ENCODE measurements at regions not wholly inside any gene's neighbourhood (a gene's known extent, or its start where the extent isn't known, plus 50 kb on each side); places are given as distances from the start of the nearest gene placed in this dataset.
"Not testable (repeated sequence)": the region's sequence is repeated elsewhere in the genome, so short reads cannot be mapped to it uniquely, and the experiment has no call there.

- Histone ChIP-seq H3K27me3 (ENCODE audit: control insufficient read depth, insufficient read depth, low read length) (no peaks in the 10 kb centered on the region), H3K4me3 (ENCODE audit: low read length) (no peak overlapping the region), H3K4me1 (ENCODE audit: control insufficient read depth, insufficient read depth, low read length) (no peaks in the 10 kb centered on the region), H3K36me3 (ENCODE audit: control insufficient read depth, insufficient read depth, low read length) (no peaks in the 10 kb centered on the region), H3K27ac (ENCODE audit: low read depth, low read length) (no peak overlapping the region), H3K9ac (ENCODE audit: low read length) (no peak overlapping the region)
Observed at GRCh38 chr16:10232757-10233156, 50.5 kb upstream of the GRIN2A start.

GRCh38 chr16:10239640-10240039 is 57.4 kb upstream of the GRIN2A start:
- Histone ChIP-seq H3K9ac (ENCODE audit: low read length) (no peak overlapping the region), H3K4me1 (ENCODE audit: control insufficient read depth, insufficient read depth, low read length) (no peaks in the 10 kb centered on the region), H3K27ac (ENCODE audit: low read depth, low read length) (no peak overlapping the region), H3K27me3 (ENCODE audit: control insufficient read depth, insufficient read depth, low read length) (no peaks in the 10 kb centered on the region), H3K36me3 (ENCODE audit: control insufficient read depth, insufficient read depth, low read length) (no peaks in the 10 kb centered on the region), H3K4me3 (ENCODE audit: low read length) (no peak overlapping the region)

GRCh38 chr16:10240854-10241613 is 58.8 kb upstream of the GRIN2A start:
- Histone ChIP-seq H3K27me3 (ENCODE audit: control insufficient read depth, insufficient read depth, low read length) (no peaks in the 10 kb centered on the region), H3K4me1 (ENCODE audit: control insufficient read depth, insufficient read depth, low read length) (no peaks in the 10 kb centered on the region), H3K27ac (ENCODE audit: low read depth, low read length) (no peak overlapping the region), H3K9ac (ENCODE audit: low read length) (no peak overlapping the region), H3K4me3 (ENCODE audit: low read length) (no peak overlapping the region), H3K36me3 (ENCODE audit: control insufficient read depth, insufficient read depth, low read length) (no peaks in the 10 kb centered on the region)

GRCh38 chr16:10242097-10242496 is 59.9 kb upstream of the GRIN2A start:
- Histone ChIP-seq H3K4me3 (ENCODE audit: low read length) (no peak overlapping the region), H3K27ac (ENCODE audit: low read depth, low read length) (no peak overlapping the region), H3K36me3 (ENCODE audit: control insufficient read depth, insufficient read depth, low read length) (no peaks in the 10 kb centered on the region), H3K27me3 (ENCODE audit: control insufficient read depth, insufficient read depth, low read length) (no peaks in the 10 kb centered on the region), H3K9ac (ENCODE audit: low read length) (no peak overlapping the region), H3K4me1 (ENCODE audit: control insufficient read depth, insufficient read depth, low read length) (no peaks in the 10 kb centered on the region)

- no peak overlapping the region for H3K4me3 ChIP-seq (ENCODE audit: low read length)
Observed at GRCh38 chr16:10242916-10243315, 60.7 kb upstream of the GRIN2A start.

GRCh38 chr16:10245002-10245401 is 62.8 kb upstream of the GRIN2A start:
- Histone ChIP-seq H3K27me3 (ENCODE audit: control insufficient read depth, insufficient read depth, low read length) (no peaks in the 10 kb centered on the region), H3K27ac (ENCODE audit: low read depth, low read length) (no peak overlapping the region), H3K4me1 (ENCODE audit: control insufficient read depth, insufficient read depth, low read length) (no peaks in the 10 kb centered on the region), H3K9ac (ENCODE audit: low read length) (no peak overlapping the region), H3K36me3 (ENCODE audit: control insufficient read depth, insufficient read depth, low read length) (no peaks in the 10 kb centered on the region), H3K4me3 (ENCODE audit: low read length) (no peak overlapping the region)

More at GRCh38 chr16:10242916-10243315, 60.7 kb upstream of the GRIN2A start:
- Histone ChIP-seq H3K27ac (ENCODE audit: low read depth, low read length) (no peak overlapping the region), H3K27me3 (ENCODE audit: control insufficient read depth, insufficient read depth, low read length) (no peaks in the 10 kb centered on the region), H3K36me3 (ENCODE audit: control insufficient read depth, insufficient read depth, low read length) (no peaks in the 10 kb centered on the region), H3K9ac (ENCODE audit: low read length) (no peak overlapping the region), H3K4me1 (ENCODE audit: control insufficient read depth, insufficient read depth, low read length) (no peaks in the 10 kb centered on the region)

- no peaks in the 10 kb centered on the region for H3K4me1 ChIP-seq (ENCODE audit: control insufficient read depth, insufficient read depth, low read length)
- no peak overlapping the region for H3K9ac ChIP-seq (ENCODE audit: low read length)
- no peaks in the 10 kb centered on the region for H3K27me3 ChIP-seq (ENCODE audit: control insufficient read depth, insufficient read depth, low read length)
- H3K4me3 ChIP-seq (ENCODE audit: low read length): no peak overlapping the region
- no peak overlapping the region for H3K27ac ChIP-seq (ENCODE audit: low read depth, low read length)
- H3K36me3 ChIP-seq (ENCODE audit: control insufficient read depth, insufficient read depth, low read length): no peaks in the 10 kb centered on the region
Observed at GRCh38 chr16:10250137-10250828, 68.1 kb upstream of the GRIN2A start.

GRCh38 chr16:10252155-10252554 is 69.9 kb upstream of the GRIN2A start:
- Histone ChIP-seq H3K27ac (ENCODE audit: low read depth, low read length) (no peak overlapping the region), H3K27me3 (ENCODE audit: control insufficient read depth, insufficient read depth, low read length) (no peaks in the 10 kb centered on the region)

GRCh38 chr16:10253409-10253808 is 71.2 kb upstream of the GRIN2A start:
- no peaks in the 10 kb centered on the region for H3K27me3 ChIP-seq (ENCODE audit: control insufficient read depth, insufficient read depth, low read length)
- H3K9ac ChIP-seq (ENCODE audit: low read length): no peak overlapping the region
- H3K27ac ChIP-seq (ENCODE audit: low read depth, low read length): no peak overlapping the region
- H3K36me3 ChIP-seq (ENCODE audit: control insufficient read depth, insufficient read depth, low read length): no peaks in the 10 kb centered on the region
- H3K4me1 ChIP-seq (ENCODE audit: control insufficient read depth, insufficient read depth, low read length): no peaks in the 10 kb centered on the region
- H3K4me3 ChIP-seq (ENCODE audit: low read length): no peak overlapping the region

More at GRCh38 chr16:10252155-10252554, 69.9 kb upstream of the GRIN2A start:
- Histone ChIP-seq H3K4me3 (ENCODE audit: low read length) (no peak overlapping the region), H3K36me3 (ENCODE audit: control insufficient read depth, insufficient read depth, low read length) (no peaks in the 10 kb centered on the region), H3K4me1 (ENCODE audit: control insufficient read depth, insufficient read depth, low read length) (no peaks in the 10 kb centered on the region), H3K9ac (ENCODE audit: low read length) (no peak overlapping the region)

- no peak overlapping the region for H3K27ac ChIP-seq (ENCODE audit: low read depth, low read length)
- H3K9ac ChIP-seq (ENCODE audit: low read length): no peak overlapping the region
- no peaks in the 10 kb centered on the region for H3K27me3 ChIP-seq (ENCODE audit: control insufficient read depth, insufficient read depth, low read length)
- no peaks in the 10 kb centered on the region for H3K36me3 ChIP-seq (ENCODE audit: control insufficient read depth, insufficient read depth, low read length)
- H3K4me1 ChIP-seq (ENCODE audit: control insufficient read depth, insufficient read depth, low read length): no peaks in the 10 kb centered on the region
- no peak overlapping the region for H3K4me3 ChIP-seq (ENCODE audit: low read length)
Observed at GRCh38 chr16:10255728-10256127, 73.5 kb upstream of the GRIN2A start.

GRCh38 chr16:10256784-10257641 is 74.8 kb upstream of the GRIN2A start:
- Histone ChIP-seq H3K27me3 (ENCODE audit: control insufficient read depth, insufficient read depth, low read length) (no peaks in the 10 kb centered on the region), H3K36me3 (ENCODE audit: control insufficient read depth, insufficient read depth, low read length) (no peaks in the 10 kb centered on the region), H3K4me1 (ENCODE audit: control insufficient read depth, insufficient read depth, low read length) (no peaks in the 10 kb centered on the region), H3K4me3 (ENCODE audit: low read length) (peak overlapping the region; percentile 39), H3K27ac (ENCODE audit: low read depth, low read length) (no peak overlapping the region), H3K9ac (ENCODE audit: low read length) (no peak overlapping the region)

GRCh38 chr16:10257642-10258251 is 75.5 kb upstream of the GRIN2A start:
- not testable (repeated sequence) for H3K4me3 ChIP-seq (ENCODE audit: low read length); H3K4me1 ChIP-seq (ENCODE audit: control insufficient read depth, insufficient read depth, low read length); H3K27ac ChIP-seq (ENCODE audit: low read depth, low read length); H3K27me3 ChIP-seq (ENCODE audit: control insufficient read depth, insufficient read depth, low read length); H3K36me3 ChIP-seq (ENCODE audit: control insufficient read depth, insufficient read depth, low read length); H3K9ac ChIP-seq (ENCODE audit: low read length)
